ENCODE measurements at regions not wholly inside any gene's neighbourhood (a gene's known extent, or its start where the extent isn't known, plus 50 kb on each side); places are given as distances from the start of the nearest gene placed in this dataset.

DNA sequence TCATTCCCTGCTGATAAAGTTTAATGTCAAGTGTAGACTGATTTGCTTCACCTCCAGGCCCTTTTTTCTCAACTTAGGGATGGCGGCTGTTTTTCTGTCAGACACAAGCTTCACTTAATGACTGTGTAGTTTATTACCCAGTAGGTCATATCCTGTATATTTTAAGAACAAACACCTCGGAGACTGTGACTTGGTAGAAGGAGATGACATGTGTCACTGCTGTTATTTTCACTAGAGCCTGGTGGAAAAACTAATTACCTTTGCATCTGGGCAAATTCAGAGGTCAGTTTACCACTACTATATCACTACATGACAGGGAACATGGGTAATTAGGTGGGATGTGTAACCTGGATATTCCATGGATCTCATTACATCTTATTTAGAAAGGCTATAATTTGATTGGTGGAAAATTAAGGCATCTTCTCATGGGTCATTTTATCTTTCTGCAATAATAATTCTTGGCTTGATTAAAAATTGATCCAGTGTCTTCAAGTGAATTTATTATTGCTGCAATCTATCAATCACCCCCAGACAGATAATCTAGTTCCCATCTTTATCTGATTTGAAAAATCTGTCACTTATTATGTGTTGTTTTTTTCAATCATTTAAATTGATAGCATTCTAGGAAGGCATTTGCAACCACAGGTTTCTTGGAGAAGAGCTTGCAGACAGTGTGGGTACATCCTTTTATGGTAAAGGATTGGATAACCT, 353.8 kb upstream of the SPRED2 start:
- TF ChIP-seq, protein P1, sequence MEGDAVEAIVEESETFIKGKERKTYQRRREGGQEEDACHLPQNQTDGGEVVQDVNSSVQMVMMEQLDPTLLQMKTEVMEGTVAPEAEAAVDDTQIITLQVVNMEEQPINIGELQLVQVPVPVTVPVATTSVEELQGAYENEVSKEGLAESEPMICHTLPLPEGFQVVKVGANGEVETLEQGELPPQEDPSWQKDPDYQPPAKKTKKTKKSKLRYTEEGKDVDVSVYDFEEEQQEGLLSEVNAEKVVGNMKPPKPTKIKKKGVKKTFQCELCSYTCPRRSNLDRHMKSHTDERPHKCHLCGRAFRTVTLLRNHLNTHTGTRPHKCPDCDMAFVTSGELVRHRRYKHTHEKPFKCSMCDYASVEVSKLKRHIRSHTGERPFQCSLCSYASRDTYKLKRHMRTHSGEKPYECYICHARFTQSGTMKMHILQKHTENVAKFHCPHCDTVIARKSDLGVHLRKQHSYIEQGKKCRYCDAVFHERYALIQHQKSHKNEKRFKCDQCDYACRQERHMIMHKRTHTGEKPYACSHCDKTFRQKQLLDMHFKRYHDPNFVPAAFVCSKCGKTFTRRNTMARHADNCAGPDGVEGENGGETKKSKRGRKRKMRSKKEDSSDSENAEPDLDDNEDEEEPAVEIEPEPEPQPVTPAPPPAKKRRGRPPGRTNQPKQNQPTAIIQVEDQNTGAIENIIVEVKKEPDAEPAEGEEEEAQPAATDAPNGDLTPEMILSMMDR (IDR thresholded peaks at IDR 0.05): no peak
- no peak for TF ChIP-seq POLR2A (IDR thresholded peaks at IDR 0.05)
